Kidney glomerular epithelial cell (primary cell): ENCODE measurements at regions not wholly inside any gene's neighbourhood (a gene's known extent, or its start where the extent isn't known, plus 50 kb on each side); places are given as distances from the start of the nearest gene placed in this dataset.
"Not testable (repeated sequence)": the region's sequence is repeated elsewhere in the genome, so short reads cannot be mapped to it uniquely, and the experiment has no call there.

Experiments
- DNase-seq: peaks from one replicate; lab custom pipeline; 2025; lab: John Stamatoyannopoulos, UW

DNA sequence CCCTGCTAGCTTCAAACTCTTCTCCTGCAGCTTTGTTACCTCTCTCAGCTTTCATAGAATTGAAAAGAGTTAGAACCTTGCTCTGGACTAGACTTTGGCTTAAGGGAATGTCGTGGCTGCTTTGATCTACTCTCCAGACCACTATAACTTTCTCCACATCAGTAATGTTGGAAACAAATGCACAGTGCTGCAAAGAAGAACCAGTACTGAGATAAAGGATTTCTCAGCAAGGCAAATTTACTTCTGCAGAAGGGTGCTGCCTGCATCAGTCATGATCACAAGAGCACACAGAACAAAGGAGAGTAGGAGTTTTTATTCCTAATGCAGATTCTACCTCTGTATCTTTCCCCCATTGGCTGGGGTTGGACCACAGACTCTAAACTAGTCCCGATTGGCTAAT lies 621.6 kb upstream of the CHRM3 start:
- no peak for DNase-seq

DNA sequence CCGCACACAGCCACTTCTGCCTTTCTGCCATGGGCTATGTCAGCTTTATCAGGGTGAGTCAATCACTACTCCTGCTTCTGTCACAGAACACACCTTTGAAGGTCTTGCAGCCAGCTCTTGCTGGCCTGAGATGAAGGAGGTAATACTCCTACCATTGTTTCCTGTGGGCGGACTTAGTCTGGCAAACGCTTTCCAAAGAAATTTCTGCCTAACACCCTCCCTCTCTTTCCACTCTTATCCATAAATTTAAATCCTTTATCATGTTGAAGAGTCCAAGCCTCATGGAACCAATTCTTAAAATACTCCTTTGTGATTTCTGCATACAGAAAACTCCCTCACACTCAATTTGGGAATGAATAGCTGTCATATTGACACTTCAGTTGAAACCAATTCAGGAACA lies 633.1 kb upstream of the CHRM3 start:
- no peak for DNase-seq

DNA sequence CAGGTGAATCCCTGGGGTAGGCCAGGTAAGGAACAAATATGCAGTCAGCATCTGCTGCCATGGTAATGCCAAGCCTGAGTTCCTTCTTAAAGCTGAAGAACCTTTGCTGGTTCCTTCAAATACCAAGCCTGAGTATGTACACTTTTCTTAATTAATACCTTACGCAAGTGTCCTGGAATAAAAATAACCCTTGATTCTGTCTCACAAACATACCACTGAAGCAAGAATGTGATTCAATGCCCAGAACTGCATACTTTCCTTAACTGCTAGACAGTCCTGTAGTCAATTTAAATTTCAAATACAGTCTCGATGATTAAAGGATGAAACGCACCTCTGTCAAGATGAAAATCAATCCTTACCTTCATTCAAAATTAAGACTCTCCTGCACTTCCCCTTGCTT lies 634.0 kb upstream of the CHRM3 start:
- no peak for DNase-seq

DNA sequence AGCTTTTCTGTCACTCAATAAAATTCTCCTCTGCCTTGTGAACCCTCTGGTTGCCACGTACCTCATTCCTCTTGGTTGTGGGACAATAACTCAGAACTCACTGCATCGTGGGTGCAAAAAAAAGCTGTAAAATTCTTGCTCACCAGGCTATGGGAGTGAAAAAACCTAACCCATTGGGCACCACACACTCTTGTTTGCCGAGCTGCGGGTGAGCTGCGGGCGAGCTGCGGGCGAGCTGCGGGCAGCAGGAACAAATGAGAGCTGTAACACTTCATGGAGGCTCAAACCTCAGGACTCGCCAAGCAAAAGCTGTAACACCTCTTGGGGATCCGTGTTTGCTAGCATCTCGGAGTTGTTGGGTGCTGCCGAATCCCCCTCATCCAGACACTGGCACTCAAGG lies 641.3 kb upstream of the CHRM3 start:
- DNase-seq: no peak

DNA sequence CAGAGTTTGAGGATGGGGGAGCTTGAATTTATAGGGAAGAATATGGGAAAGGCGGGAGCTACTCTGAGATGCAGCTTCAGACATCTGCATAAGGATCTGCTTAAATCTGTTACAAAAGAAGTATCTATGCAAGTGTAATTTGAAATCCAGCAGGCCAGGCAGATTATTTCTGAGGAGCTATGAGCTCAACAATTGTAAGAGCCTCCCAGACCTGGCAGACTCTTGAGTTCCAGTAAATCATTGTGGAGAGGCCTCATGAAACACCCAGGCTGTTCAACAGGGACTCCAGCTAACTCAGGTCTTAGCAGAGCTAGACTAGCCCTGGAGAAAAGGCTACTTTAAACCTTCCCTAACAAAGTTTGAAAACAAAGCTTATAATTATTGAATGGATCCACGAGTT lies 647.5 kb upstream of the CHRM3 start:
- DNase-seq: no peak

DNA sequence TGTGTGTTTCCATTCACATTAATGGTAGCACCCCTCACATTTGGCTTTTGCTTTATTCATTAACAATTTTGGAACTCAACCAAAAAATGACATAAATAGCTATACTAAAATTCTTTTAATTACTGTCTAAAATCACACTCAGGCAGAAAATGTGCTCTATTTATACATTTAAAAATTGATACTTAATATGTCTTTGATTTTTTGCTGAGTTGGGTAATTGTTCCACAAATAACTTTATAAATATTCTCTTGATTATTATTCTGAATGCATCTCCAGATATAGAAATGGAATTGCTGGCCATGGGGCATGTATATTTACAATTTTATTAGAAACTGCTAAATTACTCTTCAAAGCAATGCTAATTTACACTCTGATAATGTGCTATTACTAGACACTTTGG lies 658.7 kb upstream of the CHRM3 start:
- DNase-seq: no peak

DNA sequence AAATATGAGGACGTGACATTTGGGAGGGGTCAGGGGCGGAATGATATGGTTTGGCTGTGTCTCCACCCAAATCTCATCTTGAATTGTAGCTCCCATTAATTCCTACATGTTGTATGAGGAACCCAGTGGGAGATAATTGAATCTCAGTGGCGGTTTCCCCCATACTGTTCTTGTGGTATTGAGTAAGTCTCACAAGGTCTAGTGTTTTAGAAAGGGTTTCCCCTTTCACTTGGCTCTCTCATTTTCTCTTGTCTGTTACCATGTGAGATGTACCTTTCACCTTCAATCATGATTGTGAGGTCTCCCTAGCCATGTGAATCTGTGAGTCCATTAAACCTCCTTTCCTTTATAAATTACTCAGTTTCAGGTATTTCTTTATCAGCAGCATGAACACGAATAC lies 663.6 kb upstream of the CHRM3 start:
- no peak for DNase-seq

DNA sequence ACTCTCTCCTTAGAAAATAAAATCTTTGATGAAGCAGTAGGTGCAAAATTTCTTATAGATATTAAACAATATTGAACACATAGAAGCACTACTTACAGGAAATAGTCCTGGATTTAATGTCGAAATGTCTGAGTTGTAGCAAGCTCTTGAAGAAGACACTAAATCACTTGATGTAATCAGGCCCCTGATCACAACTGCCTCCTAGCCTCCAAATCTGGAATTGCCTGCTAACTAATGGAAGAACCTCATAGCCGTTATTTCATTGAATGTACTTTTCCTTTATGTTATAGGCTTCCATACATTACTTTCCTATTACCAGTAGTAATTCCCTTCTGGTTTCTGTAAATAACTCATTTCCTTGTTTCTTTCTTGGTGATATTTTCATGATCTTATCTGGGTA lies 675.7 kb upstream of the CHRM3 start:
- no peak for DNase-seq

DNA sequence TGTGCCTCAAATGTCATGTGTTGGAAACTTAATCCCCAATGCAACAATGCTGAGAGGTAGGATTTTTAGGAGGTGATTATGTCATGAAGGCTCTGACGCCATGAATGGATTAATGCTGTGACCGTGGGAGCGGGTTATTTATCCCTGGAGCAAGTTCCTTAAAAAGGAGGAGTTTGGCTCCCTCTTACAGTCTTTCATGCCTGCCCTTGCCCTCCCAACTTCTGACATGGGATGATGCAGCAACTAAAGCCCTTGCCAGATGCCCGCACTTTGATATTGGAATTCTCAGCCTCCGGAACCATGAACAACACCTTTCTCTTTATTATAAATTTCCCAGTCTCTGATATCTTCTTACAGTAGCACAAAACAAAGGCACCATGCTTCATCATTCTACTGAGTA lies 685.3 kb upstream of the CHRM3 start:
- no peak for DNase-seq

DNA sequence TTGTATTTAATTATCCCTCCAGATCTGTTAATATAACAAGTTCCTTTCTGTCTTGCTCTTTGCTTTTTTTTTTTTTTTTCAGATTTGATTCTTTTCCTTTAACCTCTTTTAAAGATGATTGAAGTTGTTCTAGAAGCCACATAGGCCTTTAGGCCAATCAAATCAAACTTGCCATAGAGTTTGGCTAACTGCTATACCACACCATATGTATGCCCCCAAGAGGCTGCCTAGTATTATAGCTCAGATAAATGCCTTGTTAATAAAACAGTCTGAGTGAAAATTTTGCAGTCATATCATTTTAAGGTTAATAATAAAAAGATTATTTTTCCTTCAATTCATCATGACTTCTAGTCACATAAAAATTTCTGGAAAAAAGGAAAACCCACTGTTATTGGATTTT lies 696.0 kb upstream of the CHRM3 start:
- DNase-seq: no peak

DNA sequence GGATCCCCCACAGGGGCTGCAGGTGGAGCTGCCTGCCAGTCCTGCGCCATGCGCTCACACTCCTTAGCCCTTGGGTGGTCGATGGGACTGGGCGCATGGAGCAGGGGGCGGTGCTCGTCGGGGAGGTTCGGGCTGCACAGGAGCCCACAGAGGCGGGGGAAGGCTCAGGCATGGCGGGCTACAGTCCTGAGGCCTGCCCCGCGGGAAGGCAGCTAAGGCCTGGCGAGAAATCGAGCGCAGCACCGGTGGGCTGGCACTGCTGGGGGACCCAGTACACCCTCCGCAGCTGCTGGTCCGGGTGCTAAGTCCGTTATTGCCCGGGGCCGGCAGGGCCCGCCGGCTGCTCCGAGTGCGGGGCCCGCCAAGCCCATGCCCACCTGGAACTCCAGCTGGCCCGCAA lies 701.8 kb upstream of the CHRM3 start:
- not testable (repeated sequence) for DNase-seq

DNA sequence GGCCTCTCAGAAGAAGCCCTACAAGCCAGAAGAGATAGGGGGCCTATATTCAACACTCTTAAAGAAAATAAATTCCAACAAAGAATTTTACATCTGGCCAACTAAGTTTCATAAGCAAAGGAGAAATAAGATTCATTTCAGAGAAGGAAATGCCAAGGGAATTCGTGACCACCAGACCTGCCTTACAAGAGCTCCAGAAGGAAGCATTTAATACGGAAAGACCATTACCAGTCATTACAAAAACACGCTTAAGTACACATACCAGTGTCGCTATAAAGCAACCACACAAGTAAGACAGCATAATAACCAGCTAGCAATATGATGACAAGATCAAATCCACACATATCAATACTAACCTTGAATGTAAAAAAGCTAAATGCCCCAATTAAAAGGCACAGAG lies 704.9 kb upstream of the CHRM3 start:
- no peak for DNase-seq

DNA sequence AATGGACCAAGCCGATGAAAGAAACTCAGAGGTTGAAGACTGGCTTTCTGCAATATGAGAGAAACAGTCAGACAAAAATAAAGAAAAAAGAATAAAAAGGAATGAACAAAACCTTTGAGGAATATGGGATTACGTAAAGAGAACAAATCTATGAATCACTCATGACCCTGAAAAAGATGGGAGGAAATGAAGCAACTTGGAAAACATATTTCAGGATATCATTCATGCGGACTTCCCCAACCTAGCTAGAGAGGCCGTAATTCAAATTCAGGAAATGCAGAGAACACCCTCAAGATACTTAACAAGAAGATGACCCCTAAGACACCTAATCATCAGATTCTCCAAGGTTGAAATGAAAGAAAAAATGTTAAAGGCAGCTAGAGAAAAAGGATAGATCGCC lies 705.3 kb upstream of the CHRM3 start:
- DNase-seq: no peak

DNA sequence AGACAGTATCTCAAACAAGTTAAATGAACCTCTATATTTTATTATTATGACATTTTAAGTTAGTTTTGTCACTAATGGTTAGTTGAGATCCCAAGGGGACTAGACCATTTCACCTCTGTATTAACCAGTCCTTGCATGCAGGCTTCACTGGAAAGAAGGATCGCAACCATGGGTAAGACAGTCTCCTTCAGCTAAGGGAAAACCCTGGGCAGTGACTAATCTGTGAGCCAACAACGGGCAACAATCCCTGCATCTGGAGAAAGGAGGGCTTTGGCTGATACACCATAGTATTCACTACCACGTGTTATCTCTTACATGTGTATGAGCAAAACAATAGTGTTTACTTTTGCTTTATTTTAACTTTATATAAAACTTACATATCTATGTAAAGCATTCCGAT lies 708.8 kb upstream of the CHRM3 start:
- DNase-seq: no peak

DNA sequence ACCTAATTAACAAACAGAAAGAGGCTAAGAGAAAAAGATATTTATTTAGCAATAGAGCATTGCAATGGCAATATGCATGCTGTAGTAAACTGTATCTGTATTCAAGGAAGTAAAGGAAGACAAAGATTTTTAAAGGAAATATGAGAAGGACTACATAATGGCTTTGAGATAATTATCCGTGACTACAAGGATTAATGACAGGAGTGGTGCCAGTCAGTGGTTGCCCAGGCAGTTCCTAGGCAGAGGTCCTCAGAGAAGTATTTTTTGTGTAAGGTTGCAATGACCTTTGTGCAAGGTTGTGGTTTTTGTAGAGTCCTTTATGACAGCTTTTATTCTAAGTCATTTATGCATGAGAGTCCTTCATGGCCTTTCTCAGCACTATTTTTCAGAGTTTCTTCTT lies 711.1 kb upstream of the CHRM3 start:
- no peak for DNase-seq

DNA sequence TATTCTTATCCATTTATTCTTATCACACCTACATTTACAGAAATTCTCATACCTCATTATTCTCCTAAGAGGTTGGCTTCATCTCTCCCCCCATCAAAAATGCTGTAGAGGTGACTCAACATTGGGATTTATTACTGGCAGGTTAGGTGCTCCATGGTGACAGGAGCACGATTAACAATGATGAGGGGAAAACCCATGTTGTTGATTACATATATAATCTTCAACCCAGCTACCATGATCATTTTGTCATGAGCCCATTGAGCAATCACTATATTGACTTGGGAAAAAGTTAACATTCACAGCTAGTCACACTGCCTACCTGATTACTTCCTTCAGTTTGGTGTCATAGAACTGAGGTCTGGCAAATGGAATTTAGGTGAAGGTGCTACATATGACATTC lies 712.1 kb upstream of the CHRM3 start:
- no peak for DNase-seq

DNA sequence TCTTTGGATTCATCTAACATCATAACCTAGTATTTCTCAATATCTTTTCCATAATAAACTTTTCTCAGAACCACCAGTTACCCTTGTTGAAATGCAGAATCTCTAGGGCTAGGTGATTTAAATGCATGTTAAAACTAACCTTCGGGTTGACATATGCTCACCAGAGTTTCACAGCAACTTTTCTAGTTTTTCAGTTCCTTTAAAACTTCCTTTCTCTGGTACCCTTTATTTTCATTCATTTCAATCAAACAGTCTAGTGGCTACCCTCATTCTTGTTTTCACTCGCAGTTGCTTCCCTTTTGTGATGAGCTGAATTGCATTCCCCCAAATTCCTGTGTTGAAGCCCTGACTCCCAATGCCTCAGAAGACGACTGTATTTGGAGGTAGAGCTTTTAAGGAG lies 712.8 kb upstream of the CHRM3 start:
- DNase-seq: no peak

DNA sequence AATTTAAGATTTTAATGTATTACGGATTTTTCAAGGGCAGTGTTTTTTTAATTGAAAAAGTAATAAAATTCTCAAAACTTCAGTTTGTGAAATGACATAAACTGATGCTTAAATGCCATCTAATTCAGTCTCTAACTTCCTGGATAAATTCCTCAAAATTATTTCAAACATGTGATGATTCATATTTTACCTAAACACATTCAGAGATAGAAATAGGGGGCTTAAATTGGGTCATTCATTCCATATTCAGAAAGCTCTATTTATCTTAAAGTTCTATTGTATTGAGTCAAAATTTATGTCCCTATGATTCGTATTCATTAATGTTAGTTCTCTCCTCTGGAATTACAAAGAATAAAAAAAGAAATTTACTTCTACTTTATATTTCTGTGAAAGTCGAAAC lies 713.6 kb upstream of the CHRM3 start:
- DNase-seq: no peak

DNA sequence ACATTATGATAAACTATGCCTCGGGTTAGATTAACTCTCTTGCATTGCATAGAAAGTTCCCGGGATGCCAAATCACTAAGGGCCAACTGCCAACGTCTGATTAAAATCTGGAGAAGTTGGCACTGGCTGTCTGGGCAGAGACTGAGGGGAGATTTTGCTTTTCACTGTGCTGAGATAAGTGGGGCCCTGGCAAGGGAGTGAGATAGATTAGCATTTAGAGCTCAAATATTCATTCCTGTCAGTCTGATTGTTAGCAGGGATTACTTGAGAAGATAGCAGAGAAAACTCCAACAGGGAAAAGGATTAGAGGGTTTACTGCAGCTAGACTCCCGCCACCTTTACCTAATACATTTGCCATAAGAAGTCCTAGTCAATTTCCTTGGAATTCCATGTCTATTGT lies 714.1 kb upstream of the CHRM3 start:
- DNase-seq: no peak

DNA sequence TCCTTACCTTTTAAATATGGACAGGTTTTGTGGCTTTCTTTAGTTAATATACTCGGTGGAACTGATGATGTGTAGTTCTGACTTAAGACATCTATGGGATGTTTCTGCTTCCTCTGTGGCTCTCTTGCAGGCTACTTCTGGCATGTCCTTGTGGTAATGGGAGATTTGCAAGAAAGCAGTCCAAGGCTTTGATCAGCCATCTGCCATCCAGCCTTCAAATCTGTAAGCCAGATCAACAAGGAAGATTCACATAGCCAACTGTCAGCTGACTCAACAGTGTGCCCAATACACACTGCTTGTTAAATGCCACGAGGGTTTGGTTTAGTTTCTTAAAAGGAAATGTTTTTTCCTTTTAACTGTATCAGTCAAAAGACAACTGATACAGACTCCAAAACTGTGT lies 722.2 kb upstream of the CHRM3 start:
- DNase-seq: no peak

DNA sequence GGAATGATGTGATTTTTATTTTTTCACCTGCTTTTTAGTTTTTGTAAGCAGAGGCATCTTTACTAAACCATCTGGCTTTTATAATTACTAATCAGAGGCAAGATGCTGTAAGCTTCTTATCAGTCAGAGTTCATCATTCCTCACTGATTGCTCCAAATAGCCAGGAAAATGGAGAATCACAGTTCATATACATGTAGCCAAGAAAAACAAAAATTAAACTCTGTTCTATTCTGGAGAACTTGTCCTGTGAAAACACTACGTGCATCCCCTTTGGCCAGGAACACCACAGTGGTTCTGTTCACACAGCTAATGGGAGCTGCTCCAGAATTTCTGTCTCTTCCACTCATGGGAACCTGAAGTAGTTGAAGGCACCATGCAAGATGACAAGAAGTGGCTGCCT lies 725.5 kb upstream of the CHRM3 start:
- DNase-seq: no peak

DNA sequence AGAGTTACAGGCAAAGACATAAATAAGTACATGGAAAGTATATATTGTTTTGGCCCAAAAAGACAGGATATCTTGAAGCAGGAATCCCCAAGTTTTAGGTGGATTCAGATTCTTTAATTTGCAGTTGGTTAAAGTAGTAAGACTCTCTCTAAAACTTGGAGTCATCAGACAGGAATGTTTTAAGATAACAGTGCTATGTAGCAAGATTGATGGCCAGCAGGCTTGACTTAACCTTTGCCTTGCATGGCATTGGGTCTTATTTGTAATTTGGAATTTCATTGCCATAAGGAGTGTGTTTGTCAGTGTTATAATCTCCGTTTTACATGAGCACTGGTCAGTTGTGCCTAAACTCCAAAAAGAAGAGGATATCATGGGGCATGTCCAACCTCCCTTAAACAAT lies 727.6 kb upstream of the CHRM3 start:
- DNase-seq: peak; percentile 75

DNA sequence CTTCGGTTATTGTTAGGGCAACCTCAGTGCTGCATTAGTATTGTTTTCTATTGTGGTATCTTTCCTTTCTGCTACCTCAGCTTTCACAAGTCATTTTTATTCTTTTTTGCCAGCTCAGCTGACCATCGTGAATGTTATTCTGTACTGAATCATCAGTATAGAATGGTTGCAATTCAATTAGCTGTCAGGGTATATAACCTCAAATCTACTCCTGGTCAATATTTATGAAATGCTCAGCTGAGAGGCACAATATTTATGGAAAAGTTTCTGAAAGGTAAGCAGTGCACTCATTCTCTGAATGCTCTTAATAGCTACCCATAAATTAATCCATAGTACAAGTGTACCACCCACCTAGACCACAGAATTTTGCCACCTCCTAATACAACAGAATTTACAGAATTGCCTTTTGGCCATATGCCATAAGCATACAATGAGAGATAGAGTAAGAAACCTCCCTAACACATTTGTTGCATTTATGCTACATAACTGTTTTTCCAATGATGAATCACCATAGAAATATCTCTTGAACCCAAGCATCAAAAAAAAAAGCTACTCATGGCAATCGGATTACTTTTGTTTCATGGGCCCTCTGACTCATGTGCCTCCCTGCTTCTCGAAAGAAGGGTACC lies 732.6 kb upstream of the CHRM3 start:
- peak; percentile 65 for DNase-seq

DNA sequence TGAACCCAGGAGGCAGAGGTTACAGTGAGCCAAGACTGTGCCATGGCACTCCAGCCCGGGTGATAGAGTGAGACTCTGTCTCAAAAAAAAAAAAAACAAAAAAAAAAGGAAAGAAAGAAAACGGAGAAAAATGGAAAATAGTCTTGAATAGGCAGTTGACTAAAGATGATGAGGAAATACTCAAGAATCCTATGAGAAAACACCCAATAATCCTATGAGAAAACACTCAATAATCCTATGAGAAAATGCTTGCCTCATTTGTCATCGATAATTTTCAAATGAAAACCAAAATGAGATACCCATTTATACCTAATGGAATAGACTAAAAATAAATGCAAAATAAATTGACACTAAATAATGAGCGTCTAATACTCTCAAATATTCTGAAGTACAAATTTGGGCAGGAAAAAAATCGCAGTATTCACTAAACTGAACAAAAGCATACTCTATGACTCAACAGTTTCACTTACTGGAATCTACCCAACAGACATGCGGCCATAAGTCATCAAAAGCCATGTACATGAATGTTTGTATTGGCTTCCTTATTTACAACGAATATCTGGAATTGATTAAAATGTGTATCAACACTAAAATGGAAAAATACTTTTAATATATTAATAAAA lies 733.9 kb upstream of the CHRM3 start:
- no peak for DNase-seq

DNA sequence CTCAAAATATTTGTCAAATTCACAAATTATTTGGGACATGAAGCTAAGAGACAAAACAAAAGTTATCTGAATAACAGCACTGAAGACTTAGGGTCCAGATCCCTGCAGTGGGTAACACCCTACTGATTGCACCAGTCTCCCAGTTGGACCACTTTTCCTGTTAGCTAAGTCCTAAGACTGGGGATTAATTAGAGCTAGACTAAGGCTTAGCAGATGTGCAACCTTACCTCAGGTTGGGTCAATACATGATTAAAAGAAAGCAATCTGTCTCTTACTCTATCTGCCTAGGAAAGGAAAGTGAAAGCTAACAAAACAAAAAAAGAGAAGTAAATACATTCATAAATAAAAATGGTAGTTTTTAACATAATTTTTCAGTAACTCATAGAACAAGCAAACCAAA lies 737.2 kb upstream of the CHRM3 start:
- no peak for DNase-seq
